ENCODE measurements at regions not wholly inside any gene's neighbourhood (a gene's known extent, or its start where the extent isn't known, plus 50 kb on each side); places are given as distances from the start of the nearest gene placed in this dataset.
A peak's percentile ranks its signal among the peaks of the same experiment; 100 is the strongest.

- TF ChIP-seq EZH2 (IDR thresholded peaks at IDR 0.05; ENCODE audit: low read depth): no peak
- no peak for TF ChIP-seq CTCF (conservative IDR thresholded peaks at IDR 0.05)
- Histone ChIP-seq H3K9me2 (ENCODE audit: insufficient read depth) (no peaks in the 10 kb centered on the region), H3K79me2 (ENCODE audit: low read depth) (no peaks in the 10 kb centered on the region), H3K4me2 (peak overlapping the region; percentile 64), H3F3A (ENCODE audit: insufficient read depth, low read depth) (peaks cover 45% of the 10 kb centered on the region), H4K20me1 (ENCODE audit: insufficient read depth) (no peaks in the 10 kb centered on the region), H2AFZ (no peak overlapping the region), H3K4me3 (no peak overlapping the region; the same call in 1 of the 2 replicates), H3K9me3 (ENCODE audit: insufficient read depth, low read depth) (peaks cover under 1% of the 10 kb centered on the region; the same call in 1 of the 2 replicates), H3K27ac (peak overlapping the region; percentile 99), H3K4me1 (replicated peaks; ENCODE audit: insufficient read depth) (peaks cover 57% of the 10 kb centered on the region), H3K36me3 (ENCODE audit: low read depth) (no peaks in the 10 kb centered on the region), H3K27me3 (ENCODE audit: insufficient read depth, low read depth) (no peaks in the 10 kb centered on the region)
- peak in 1 of 2 experiments; percentile 39 for DNase-seq
- POLR2A ChIA-PET (ENCODE audit: unreplicated experiment): no interaction called here
- CTCF ChIA-PET: no interaction called here
- no TSS peak for BruUV-seq (replicated peaks)
- intact Hi-C loops (cut with micrococcal nuclease; ENCODE audit: unreplicated experiment): no loop called here
Observed at GRCh38 chr1:19006837-19007271, 50.4 kb upstream of the IFFO2 start.
